ENCODE measurements at regions not wholly inside any gene's neighbourhood (a gene's known extent, or its start where the extent isn't known, plus 50 kb on each side); places are given as distances from the start of the nearest gene placed in this dataset.

- Histone ChIP-seq H3F3A (ENCODE audit: insufficient read depth, low read length, poor library complexity, severe bottlenecking) (no peaks in the 10 kb centered on the region), H3K4me3 (ENCODE audit: low read length) (no peak overlapping the region), H3K27me3 (ENCODE audit: insufficient read depth, low read depth, low read length) (no peaks in the 10 kb centered on the region), H3K9me3 (ENCODE audit: low read length) (no peaks in the 10 kb centered on the region), H3K9me2 (ENCODE audit: insufficient read depth, low read length) (no peaks in the 10 kb centered on the region), H4K20me1 (ENCODE audit: insufficient read depth) (no peaks in the 10 kb centered on the region), H3K27ac (ENCODE audit: low read length) (no peak overlapping the region), H3K9ac (ENCODE audit: low read length) (no peak overlapping the region), H2AFZ (ENCODE audit: low read depth, low read length) (no peak overlapping the region), H3K79me2 (replicated peaks; ENCODE audit: insufficient read depth, low read length) (no peaks in the 10 kb centered on the region), H3K36me3 (ENCODE audit: insufficient read depth, low read length) (no peaks in the 10 kb centered on the region), H3K4me2 (ENCODE audit: low read length) (no peak overlapping the region)
- TF ChIP-seq EZH2 (IDR thresholded peaks at IDR 0.05; ENCODE audit: borderline replicate concordance, insufficient read depth, low read length, poor library complexity, severe bottlenecking) (no peak), SMC3 (conservative IDR thresholded peaks at IDR 0.05; ENCODE audit: poor library complexity) (no peak), RAD21 (conservative IDR thresholded peaks at IDR 0.05) (no peak), EP300 (conservative IDR thresholded peaks at IDR 0.05; ENCODE audit: poor library complexity, severe bottlenecking) (no peak), MXI1 (conservative IDR thresholded peaks at IDR 0.05; ENCODE audit: poor library complexity, severe bottlenecking) (no peak), TAF1 (IDR thresholded peaks at IDR 0.05; ENCODE audit: low read depth) (no peak), POLR2AphosphoS5 (IDR thresholded peaks at IDR 0.05) (no peak)
- TF ChIP-seq, protein P1, sequence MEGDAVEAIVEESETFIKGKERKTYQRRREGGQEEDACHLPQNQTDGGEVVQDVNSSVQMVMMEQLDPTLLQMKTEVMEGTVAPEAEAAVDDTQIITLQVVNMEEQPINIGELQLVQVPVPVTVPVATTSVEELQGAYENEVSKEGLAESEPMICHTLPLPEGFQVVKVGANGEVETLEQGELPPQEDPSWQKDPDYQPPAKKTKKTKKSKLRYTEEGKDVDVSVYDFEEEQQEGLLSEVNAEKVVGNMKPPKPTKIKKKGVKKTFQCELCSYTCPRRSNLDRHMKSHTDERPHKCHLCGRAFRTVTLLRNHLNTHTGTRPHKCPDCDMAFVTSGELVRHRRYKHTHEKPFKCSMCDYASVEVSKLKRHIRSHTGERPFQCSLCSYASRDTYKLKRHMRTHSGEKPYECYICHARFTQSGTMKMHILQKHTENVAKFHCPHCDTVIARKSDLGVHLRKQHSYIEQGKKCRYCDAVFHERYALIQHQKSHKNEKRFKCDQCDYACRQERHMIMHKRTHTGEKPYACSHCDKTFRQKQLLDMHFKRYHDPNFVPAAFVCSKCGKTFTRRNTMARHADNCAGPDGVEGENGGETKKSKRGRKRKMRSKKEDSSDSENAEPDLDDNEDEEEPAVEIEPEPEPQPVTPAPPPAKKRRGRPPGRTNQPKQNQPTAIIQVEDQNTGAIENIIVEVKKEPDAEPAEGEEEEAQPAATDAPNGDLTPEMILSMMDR (IDR thresholded peaks at IDR 0.05; ENCODE audit: poor library complexity, severe bottlenecking), result no peak
- TF ChIP-seq, protein P2, sequence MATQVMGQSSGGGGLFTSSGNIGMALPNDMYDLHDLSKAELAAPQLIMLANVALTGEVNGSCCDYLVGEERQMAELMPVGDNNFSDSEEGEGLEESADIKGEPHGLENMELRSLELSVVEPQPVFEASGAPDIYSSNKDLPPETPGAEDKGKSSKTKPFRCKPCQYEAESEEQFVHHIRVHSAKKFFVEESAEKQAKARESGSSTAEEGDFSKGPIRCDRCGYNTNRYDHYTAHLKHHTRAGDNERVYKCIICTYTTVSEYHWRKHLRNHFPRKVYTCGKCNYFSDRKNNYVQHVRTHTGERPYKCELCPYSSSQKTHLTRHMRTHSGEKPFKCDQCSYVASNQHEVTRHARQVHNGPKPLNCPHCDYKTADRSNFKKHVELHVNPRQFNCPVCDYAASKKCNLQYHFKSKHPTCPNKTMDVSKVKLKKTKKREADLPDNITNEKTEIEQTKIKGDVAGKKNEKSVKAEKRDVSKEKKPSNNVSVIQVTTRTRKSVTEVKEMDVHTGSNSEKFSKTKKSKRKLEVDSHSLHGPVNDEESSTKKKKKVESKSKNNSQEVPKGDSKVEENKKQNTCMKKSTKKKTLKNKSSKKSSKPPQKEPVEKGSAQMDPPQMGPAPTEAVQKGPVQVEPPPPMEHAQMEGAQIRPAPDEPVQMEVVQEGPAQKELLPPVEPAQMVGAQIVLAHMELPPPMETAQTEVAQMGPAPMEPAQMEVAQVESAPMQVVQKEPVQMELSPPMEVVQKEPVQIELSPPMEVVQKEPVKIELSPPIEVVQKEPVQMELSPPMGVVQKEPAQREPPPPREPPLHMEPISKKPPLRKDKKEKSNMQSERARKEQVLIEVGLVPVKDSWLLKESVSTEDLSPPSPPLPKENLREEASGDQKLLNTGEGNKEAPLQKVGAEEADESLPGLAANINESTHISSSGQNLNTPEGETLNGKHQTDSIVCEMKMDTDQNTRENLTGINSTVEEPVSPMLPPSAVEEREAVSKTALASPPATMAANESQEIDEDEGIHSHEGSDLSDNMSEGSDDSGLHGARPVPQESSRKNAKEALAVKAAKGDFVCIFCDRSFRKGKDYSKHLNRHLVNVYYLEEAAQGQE (IDR thresholded peaks at IDR 0.05; ENCODE audit: borderline replicate concordance), result no peak
Measured at GRCh38 chr1:239297910-239298309, 88.5 kb upstream of the CHRM3 start.

DNA sequence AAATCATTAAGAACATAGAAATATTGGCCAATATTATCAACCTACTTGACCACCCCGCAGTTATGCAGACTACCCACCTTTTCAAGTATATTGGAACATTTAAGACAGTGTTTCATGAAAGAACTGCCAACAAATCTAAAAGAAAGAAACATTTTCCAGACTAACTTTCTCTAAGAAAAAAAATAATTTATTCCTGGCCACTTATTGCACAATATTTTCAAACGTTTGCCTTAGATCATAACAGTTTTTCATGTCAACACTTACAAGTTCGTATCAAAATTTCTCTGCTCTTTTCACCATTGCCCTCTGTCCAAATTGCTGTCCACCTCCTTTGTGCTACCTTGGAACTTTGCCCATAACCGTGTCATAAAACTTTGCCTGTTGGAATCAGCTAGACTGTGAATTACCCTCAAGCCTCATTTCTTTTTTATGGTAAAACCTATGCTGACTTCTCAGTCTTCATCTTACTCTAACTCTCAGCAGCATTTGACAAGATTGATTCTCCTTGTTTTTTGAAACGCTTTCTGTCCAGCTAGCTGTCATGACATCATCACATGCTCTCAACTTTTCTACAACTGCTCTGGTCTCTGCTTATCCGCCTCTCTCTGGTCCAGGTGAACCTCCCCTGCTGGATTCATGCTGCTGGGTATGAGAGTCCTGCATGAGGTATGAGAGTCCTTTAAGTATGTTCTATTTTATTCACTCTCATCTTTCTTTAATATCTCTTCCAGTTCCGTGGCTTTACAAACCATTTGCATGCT, 92.8 kb upstream of the CHRM3 start:
- H3K9me2 ChIP-seq (ENCODE audit: insufficient read depth, low read length), result no peaks in the 10 kb centered on the region
- no peak overlapping the region for H3K9ac ChIP-seq (ENCODE audit: low read length)
- H3K4me2 ChIP-seq (ENCODE audit: low read length), result no peak overlapping the region
- TF ChIP-seq, protein P1 (IDR thresholded peaks at IDR 0.05; ENCODE audit: poor library complexity, severe bottlenecking), result no peak
- TF ChIP-seq EP300 (conservative IDR thresholded peaks at IDR 0.05; ENCODE audit: poor library complexity, severe bottlenecking) (no peak), TAF1 (IDR thresholded peaks at IDR 0.05; ENCODE audit: low read depth) (no peak), SMC3 (conservative IDR thresholded peaks at IDR 0.05; ENCODE audit: poor library complexity) (no peak), EZH2 (IDR thresholded peaks at IDR 0.05; ENCODE audit: borderline replicate concordance, insufficient read depth, low read length, poor library complexity, severe bottlenecking) (no peak), POLR2AphosphoS5 (IDR thresholded peaks at IDR 0.05) (no peak), RAD21 (conservative IDR thresholded peaks at IDR 0.05) (no peak), MXI1 (conservative IDR thresholded peaks at IDR 0.05; ENCODE audit: poor library complexity, severe bottlenecking) (no peak)
- TF ChIP-seq, protein P2 (IDR thresholded peaks at IDR 0.05; ENCODE audit: borderline replicate concordance), result no peak
- H3K9me3 ChIP-seq (ENCODE audit: low read length), result no peaks in the 10 kb centered on the region
- no peaks in the 10 kb centered on the region for H3K27me3 ChIP-seq (ENCODE audit: insufficient read depth, low read depth, low read length)
- no peak overlapping the region for H3K4me3 ChIP-seq (ENCODE audit: low read length)
- no peak overlapping the region for H2AFZ ChIP-seq (ENCODE audit: low read depth, low read length)
- no peaks in the 10 kb centered on the region for H4K20me1 ChIP-seq (ENCODE audit: insufficient read depth)
- no peaks in the 10 kb centered on the region for H3K79me2 ChIP-seq (replicated peaks; ENCODE audit: insufficient read depth, low read length)
- H3K27ac ChIP-seq (ENCODE audit: low read length), result no peak overlapping the region
- H3K36me3 ChIP-seq (ENCODE audit: insufficient read depth, low read length), result no peaks in the 10 kb centered on the region
- no peaks in the 10 kb centered on the region for H3F3A ChIP-seq (ENCODE audit: insufficient read depth, low read length, poor library complexity, severe bottlenecking)

All from neural cell (in vitro differentiated cells).